Neutrophil (primary cell): ENCODE measurements at regions not wholly inside any gene's neighbourhood (a gene's known extent, or its start where the extent isn't known, plus 50 kb on each side); places are given as distances from the start of the nearest gene placed in this dataset.

Source experiments
- H3K27ac ChIP-seq: fragments of 200-600 bp; sonication (generic); 2 replicates; pipeline ENCODE4 v1.5.1; 2016; ENCODE audit warnings: mild to moderate bottlenecking, moderate library complexity
- H3K27me3 ChIP-seq: fragments of 200-600 bp; sonication (generic); 2 replicates; pipeline ENCODE4 v1.6.0; 2016; ENCODE audit warnings: mild to moderate bottlenecking
- H3K36me3 ChIP-seq: fragments of 200-600 bp; sonication (generic); 2 replicates; pipeline ENCODE4 v1.5.1; 2017
- H3K4me1 ChIP-seq, 2 experiments: fragments of 200-600 bp in 1 of 2; sonication (generic) in 1 of 2; 1 replicate in 1 of 2; 2 replicates in 1 of 2; pipeline versions ENCODE4 v1.5.1 to v1.6.1; 2013 to 2016; ENCODE audit warnings: low read depth in 1 of 2, low read length in 1 of 2, mild to moderate bottlenecking in 1 of 2, moderate library complexity in 1 of 2; ENCODE audit not compliant: control insufficient read depth in 1 of 2, insufficient read depth in 1 of 2
- H3K4me3 ChIP-seq, 2 experiments: fragments of 200-600 bp in 1 of 2; sonication (generic) in 1 of 2; 1 replicate in 1 of 2; 2 replicates in 1 of 2; pipeline ENCODE4 v1.5.1; 2013 to 2016; ENCODE audit warnings: low read depth in 1 of 2, low read length in 1 of 2, mild to moderate bottlenecking in 1 of 2, moderate library complexity in 1 of 2
- H3K9me3 ChIP-seq: fragments of 200-600 bp; sonication (generic); 2 replicates; pipeline ENCODE4 v1.5.1; 2016
- CTCF ChIP-seq: fragments of 200-600 bp; sonication (generic); IDR thresholded peaks from 2 replicates; pipeline ENCODE4 v1.5.1; 2016; ENCODE audit warnings: antibody characterized with exemption

DNA sequence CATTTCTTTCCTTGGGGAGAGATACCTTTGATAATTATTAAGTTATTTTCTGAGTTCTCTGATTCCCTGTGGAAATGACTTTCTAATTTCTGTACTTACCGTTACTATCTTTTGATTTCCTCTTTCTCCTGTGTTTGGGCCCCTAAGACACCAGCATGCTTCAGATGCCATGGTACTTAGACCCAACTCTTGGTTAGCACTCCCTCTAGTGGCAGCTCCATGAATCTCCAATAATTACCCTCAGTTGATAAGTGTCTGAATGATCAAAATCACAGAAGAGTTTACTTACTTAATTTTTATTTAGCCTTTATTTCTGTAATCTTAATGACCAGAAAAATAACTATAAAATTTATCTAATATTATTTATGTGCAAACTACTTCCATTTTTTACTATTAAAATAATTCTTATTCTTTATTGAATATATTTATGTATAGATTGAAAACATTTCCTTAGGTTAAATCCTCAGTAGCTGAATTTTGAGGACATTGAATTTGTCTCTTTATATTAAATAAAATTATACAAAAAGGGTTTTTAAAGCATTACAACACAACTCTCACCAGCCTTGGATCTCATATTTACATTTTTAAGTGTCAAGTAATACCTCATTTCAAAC is 300.4 kb downstream of the KCNS3 start:
- Histone ChIP-seq H3K27ac (no peak overlapping the region), H3K4me1 (no peaks in the 10 kb centered on the region), H3K9me3 (no peaks in the 10 kb centered on the region), H3K4me3 (no peak overlapping the region), H3K27me3 (no peaks in the 10 kb centered on the region), H3K36me3 (no peaks in the 10 kb centered on the region)
- TF ChIP-seq CTCF = no peak

DNA sequence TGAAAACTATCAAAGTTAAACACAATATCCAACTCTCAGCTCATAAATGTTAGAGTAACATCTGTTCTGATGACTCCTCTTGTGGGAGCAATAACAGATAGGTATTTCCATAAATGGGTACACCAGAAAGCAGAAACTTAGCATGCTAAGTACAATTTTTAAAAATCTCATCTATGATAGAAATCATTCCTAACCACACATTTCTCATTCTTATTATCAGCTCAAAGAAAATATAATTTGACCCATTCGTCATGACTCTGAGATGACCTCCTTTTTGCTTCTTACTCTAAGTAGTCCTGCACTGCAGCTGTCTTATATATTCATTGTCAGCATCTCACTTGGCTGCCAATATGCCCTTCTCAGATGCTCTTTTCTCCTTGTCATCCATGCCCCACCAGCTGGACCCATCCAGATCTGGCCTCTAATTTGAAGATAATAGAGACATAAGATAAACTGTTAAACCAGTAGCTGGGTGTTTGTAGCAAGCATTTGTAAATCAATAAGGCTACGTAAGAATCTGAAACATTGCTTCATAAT is 298.3 kb downstream of the KCNS3 start:
- Histone ChIP-seq H3K27me3 (no peaks in the 10 kb centered on the region), H3K27ac (no peak overlapping the region), H3K9me3 (no peaks in the 10 kb centered on the region), H3K4me3 (no peak overlapping the region), H3K36me3 (no peaks in the 10 kb centered on the region), H3K4me1 (no peaks in the 10 kb centered on the region)
- no peak for TF ChIP-seq CTCF

DNA sequence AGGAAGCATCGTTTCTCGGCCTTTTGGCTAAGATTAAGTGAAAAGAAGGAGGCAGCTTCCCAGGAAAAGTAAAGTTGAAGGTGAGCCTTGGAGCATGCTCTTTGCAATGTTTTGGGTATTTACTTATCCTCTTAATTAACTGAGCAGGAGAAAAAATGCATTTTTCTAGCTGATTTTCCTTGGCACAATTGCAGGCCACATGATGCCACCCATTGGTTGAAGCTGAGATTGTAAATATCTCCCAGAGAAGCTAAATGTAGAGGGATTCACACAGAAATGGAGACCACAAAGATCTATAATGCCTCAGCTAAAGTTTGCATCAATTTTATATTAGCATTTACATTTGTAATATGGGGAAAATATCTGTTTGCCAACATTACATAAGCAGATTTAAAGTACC is 294.1 kb downstream of the KCNS3 start:
- Histone ChIP-seq H3K9me3 (no peaks in the 10 kb centered on the region), H3K27ac (no peak overlapping the region), H3K36me3 (no peaks in the 10 kb centered on the region), H3K4me3 (no peak overlapping the region), H3K27me3 (no peaks in the 10 kb centered on the region), H3K4me1 (no peaks in the 10 kb centered on the region)
- no peak for TF ChIP-seq CTCF

DNA sequence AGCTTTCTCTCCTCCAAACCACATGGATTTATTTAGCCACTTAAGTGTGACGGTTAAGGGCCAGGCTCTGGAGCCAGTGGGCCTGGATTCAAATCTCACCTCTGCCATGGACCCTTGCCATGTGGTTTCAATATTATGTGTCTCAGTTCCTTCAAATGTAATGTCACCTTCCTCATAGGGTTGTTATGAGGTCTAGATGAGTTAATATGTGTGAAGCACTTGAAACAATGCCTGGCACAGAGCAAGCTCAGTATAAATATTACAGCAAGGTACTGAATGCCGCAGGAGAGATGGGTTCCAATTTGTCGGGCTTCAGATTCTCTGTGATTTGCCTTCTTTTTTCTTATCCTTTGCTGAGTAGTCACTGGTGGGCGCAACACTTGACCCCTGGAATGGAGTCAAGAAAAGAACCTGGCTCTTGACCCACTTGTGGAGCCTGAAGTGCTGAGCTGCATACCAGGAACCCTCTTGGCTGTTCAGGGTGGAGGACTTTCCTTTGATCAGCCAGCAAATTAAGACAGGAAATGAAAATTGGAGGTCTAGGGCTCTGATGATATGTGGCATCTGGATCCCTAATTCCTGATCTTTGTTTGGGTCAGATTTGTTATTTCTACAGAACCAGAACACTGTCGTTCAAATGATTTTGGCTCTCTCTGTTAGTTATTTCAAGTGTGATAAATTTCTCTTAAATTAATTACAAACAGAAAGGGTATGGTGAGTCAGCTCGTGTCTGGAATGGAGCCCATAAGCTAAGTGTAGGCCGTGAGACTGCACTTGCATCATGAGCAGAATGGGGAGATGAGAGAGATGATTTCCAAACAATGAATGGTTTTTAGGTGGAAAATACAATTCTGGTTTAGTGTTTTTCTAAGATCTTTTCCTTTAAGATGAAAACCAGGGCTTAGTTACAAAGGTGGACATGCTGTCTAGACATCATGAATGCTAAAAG is 293.0 kb downstream of the KCNS3 start:
- no peak overlapping the region for H3K27ac ChIP-seq
- H3K4me1 ChIP-seq = no peaks in the 10 kb centered on the region
- H3K27me3 ChIP-seq = no peaks in the 10 kb centered on the region
- H3K9me3 ChIP-seq = no peaks in the 10 kb centered on the region
- no peaks in the 10 kb centered on the region for H3K36me3 ChIP-seq
- no peak overlapping the region for H3K4me3 ChIP-seq
- no peak for TF ChIP-seq CTCF

- Histone ChIP-seq H3K4me3 (no peak overlapping the region), H3K27me3 (no peaks in the 10 kb centered on the region), H3K4me1 (no peaks in the 10 kb centered on the region), H3K36me3 (no peaks in the 10 kb centered on the region), H3K9me3 (no peaks in the 10 kb centered on the region), H3K27ac (no peak overlapping the region)
- no peak for TF ChIP-seq CTCF
Observed at GRCh38 chr2:18170642-18171041, 292.2 kb downstream of the KCNS3 start.
